ENCODE measurements at regions not wholly inside any gene's neighbourhood (a gene's known extent, or its start where the extent isn't known, plus 50 kb on each side); places are given as distances from the start of the nearest gene placed in this dataset.

DNA sequence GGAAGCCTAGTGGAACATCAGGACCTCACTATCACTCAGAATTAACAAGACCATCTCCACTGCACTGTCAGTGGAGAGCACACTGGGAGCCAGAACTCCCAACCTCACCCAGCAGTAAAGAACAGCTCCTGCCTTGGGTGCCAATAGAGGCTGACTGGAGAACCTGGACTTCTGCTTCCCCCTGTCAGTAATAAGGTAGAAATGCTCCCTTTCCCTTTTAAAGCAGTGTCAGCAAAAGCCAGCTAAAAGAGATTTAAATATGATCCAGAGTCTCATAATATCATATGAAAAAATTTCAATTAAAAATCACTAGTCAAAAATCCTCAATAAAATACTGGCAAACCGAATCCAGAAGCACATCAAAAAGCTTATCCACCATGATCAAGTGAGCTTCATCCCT is 82.8 kb downstream of the SPATA19 start (continued):
- no peak for TF ChIP-seq MYC (IDR thresholded peaks at IDR 0.05; ENCODE audit: low read depth, low read length)
- TF ChIP-seq MYC (CRISPR knock-in tag; IDR thresholded peaks at IDR 0.05; ENCODE audit: borderline replicate concordance, low read depth) = no peak

DNA sequence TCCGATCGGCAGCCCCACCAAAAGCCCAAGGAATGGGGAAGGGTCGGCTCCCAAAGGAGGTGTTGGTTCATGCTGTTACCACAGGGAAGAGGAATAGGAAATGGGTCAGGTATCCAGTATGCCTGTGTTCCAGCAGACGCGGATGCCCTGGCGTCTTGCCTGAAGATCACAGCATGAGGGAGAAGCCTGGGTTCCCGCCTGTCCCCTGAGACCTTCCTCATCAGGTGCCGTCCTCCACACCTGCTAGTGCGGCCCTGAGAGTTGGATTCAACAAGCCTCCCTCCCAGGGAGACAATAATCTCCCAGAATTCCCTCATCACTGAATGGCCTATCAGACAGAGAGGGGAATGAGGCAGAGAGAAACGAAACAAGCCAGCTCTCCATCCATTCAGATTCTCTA is 92.2 kb downstream of the SPATA19 start:
- H3K4me2 ChIP-seq (ENCODE audit: insufficient read depth, low read length) = no peak overlapping the region
- H3K9me3 ChIP-seq (replicated peaks; ENCODE audit: control insufficient read depth, insufficient read depth, low read depth, low read length) = no peaks in the 10 kb centered on the region
- POLR2A ChIA-PET = interaction anchor here (0.7 kb wide), 1 partner anchor 22 kb away, joined by 4 read pairs; no protein-coding TSS in a partner anchor
- no peaks in the 10 kb centered on the region for H3K27me3 ChIP-seq (ENCODE audit: control insufficient read depth in 2 of 2, insufficient read depth in 2 of 2, low read length in 2 of 2)
- in situ Hi-C loops (cut with MboI) (no loop called here), intact Hi-C loops (cut with micrococcal nuclease) (no loop called here)
- FAIRE-seq (no peak), DNase-seq (ENCODE audit: extremely low read depth in 1 of 4, low spot score in 3 of 4) (no peak), ATAC-seq (no peak)
- WGBS (ENCODE audit: insufficient coverage, low coverage, missing lambda C conversion rate) = 2% methylated on average over 10 of the region's 10 CpGs
- no peaks in the 10 kb centered on the region for H3K79me2 ChIP-seq (ENCODE audit: control insufficient read depth, insufficient read depth, low read length)
- H4K20me1 ChIP-seq (replicated peaks; ENCODE audit: control insufficient read depth, insufficient read depth, low read length) = no peaks in the 10 kb centered on the region
- TF ChIP-seq ZNF121 (CRISPR knock-in tag; conservative IDR thresholded peaks at IDR 0.05) (no peak), ZNF274 (IDR thresholded peaks at IDR 0.05; ENCODE audit: borderline replicate concordance, low read depth, low read length) (no peak), ZNF316 (IDR thresholded peaks at IDR 0.05) (no peak), ZNF140 (CRISPR knock-in tag; IDR thresholded peaks at IDR 0.05) (no peak), JUND (IDR thresholded peaks at IDR 0.05; ENCODE audit: borderline replicate concordance, low read depth, low read length) (no peak), JUND (tag; IDR thresholded peaks at IDR 0.05; ENCODE audit: borderline replicate concordance, low read depth, low read length) (no peak), SMC3 (conservative IDR thresholded peaks at IDR 0.05; ENCODE audit: insufficient read depth, low read depth, low read length) (no peak), RCOR1 (IDR thresholded peaks at IDR 0.05; ENCODE audit: borderline replicate concordance in 1 of 2, low read depth in 2 of 2, low read length in 2 of 2) (no peak), ZNF444 (CRISPR knock-in tag; IDR thresholded peaks at IDR 0.05) (no peak), BDP1 (IDR thresholded peaks at IDR 0.05; ENCODE audit: insufficient read depth, insufficient read length) (no peak)
- TF ChIP-seq, protein P1, sequence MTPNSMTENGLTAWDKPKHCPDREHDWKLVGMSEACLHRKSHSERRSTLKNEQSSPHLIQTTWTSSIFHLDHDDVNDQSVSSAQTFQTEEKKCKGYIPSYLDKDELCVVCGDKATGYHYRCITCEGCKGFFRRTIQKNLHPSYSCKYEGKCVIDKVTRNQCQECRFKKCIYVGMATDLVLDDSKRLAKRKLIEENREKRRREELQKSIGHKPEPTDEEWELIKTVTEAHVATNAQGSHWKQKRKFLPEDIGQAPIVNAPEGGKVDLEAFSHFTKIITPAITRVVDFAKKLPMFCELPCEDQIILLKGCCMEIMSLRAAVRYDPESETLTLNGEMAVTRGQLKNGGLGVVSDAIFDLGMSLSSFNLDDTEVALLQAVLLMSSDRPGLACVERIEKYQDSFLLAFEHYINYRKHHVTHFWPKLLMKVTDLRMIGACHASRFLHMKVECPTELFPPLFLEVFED (CRISPR knock-in tag; conservative IDR thresholded peaks at IDR 0.05) = no peak
- TF ChIP-seq, protein P2, sequence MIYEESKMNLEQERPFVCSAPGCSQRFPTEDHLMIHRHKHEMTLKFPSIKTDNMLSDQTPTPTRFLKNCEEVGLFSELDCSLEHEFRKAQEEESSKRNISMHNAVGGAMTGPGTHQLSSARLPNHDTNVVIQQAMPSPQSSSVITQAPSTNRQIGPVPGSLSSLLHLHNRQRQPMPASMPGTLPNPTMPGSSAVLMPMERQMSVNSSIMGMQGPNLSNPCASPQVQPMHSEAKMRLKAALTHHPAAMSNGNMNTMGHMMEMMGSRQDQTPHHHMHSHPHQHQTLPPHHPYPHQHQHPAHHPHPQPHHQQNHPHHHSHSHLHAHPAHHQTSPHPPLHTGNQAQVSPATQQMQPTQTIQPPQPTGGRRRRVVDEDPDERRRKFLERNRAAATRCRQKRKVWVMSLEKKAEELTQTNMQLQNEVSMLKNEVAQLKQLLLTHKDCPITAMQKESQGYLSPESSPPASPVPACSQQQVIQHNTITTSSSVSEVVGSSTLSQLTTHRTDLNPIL (CRISPR knock-in tag; IDR thresholded peaks at IDR 0.05) = no peak
- H3K4me1 ChIP-seq (replicated peaks in 1 of 2; ENCODE audit: control insufficient read depth in 2 of 2, insufficient read depth in 2 of 2, low read length in 2 of 2) = no peaks in the 10 kb centered on the region
- no peak overlapping the region for H3K9ac ChIP-seq (ENCODE audit: insufficient read depth in 1 of 2, low read depth in 2 of 2, low read length in 2 of 2)
- H3K9me1 ChIP-seq (ENCODE audit: control insufficient read depth, insufficient read depth, low read length) = no peaks in the 10 kb centered on the region
- no peak overlapping the region for H2AFZ ChIP-seq (ENCODE audit: low read depth, low read length)
- no peak overlapping the region for H3K4me3 ChIP-seq
- no peak overlapping the region for H3K27ac ChIP-seq (ENCODE audit: extremely low read depth, low read depth, low read length)
- CTCF ChIA-PET (ENCODE audit: low intra/inter-chr PET ratio) = no interaction called here
- H3K36me3 ChIP-seq (ENCODE audit: control insufficient read depth, insufficient read depth, low read length) = no peaks in the 10 kb centered on the region
- no TSS peak for BruUV-seq (replicated peaks)
